ENCODE measurements at regions not wholly inside any gene's neighbourhood (a gene's known extent, or its start where the extent isn't known, plus 50 kb on each side); places are given as distances from the start of the nearest gene placed in this dataset.

DNA sequence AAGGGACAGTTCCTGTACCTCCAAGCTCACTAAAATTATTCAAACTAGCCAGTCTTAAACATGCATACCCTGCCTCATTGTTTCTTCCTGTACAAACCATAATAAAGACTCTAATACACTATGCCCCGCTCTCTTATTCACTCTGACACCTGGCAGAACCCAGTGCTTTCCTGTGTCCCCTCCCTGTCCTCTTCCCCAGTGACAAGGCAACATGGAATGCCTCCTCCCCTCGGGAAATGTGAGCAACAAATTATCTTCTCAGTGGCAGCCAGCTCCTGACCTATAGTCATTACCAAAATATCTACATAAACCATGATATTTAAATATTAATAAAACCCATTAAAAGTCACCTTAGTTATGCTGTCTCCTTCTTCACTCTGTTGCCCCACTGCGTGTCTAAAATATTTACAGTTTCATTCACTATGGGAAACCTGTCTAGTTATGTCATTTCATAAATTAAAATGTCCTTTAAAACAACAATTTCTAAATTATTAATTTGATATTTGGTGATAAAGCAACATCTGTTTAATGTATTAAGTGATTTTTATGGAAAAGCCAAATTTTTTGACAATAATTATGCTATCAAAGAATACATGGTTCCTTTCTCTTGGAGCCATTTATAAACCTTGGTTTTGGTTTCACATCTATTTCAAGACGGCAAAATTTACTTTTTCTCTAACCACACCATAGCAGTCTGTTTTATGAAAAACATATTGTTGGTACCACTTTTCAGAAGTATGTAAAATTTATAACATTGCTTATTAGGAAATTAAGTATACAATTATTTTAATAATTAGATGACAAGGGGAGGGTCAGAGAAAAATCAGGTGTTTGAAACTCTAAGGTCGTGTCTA lies 1355.2 kb downstream of the XPNPEP1 start:
- WGBS, 4 donors = 56 to 61% (median 61%) methylated on average over 5 of the region's 5 CpGs
- Histone ChIP-seq H3K4me1 (no peaks in the 10 kb centered on the region), H3K36me3 (no peaks in the 10 kb centered on the region), H3K27me3 (no peaks in the 10 kb centered on the region), H3K27ac (no peak overlapping the region), H3K4me3 (no peak overlapping the region), H3K9me3 (no peaks in the 10 kb centered on the region)
- no peak for DNase-seq
- TF ChIP-seq, protein P1, sequence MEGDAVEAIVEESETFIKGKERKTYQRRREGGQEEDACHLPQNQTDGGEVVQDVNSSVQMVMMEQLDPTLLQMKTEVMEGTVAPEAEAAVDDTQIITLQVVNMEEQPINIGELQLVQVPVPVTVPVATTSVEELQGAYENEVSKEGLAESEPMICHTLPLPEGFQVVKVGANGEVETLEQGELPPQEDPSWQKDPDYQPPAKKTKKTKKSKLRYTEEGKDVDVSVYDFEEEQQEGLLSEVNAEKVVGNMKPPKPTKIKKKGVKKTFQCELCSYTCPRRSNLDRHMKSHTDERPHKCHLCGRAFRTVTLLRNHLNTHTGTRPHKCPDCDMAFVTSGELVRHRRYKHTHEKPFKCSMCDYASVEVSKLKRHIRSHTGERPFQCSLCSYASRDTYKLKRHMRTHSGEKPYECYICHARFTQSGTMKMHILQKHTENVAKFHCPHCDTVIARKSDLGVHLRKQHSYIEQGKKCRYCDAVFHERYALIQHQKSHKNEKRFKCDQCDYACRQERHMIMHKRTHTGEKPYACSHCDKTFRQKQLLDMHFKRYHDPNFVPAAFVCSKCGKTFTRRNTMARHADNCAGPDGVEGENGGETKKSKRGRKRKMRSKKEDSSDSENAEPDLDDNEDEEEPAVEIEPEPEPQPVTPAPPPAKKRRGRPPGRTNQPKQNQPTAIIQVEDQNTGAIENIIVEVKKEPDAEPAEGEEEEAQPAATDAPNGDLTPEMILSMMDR (IDR thresholded peaks at IDR 0.05) = no peak
- TF ChIP-seq POLR2A (IDR thresholded peaks at IDR 0.05) = no peak
- ATAC-seq = no peak
- intact Hi-C loops (cut with DNase I) = no loop called here

DNA sequence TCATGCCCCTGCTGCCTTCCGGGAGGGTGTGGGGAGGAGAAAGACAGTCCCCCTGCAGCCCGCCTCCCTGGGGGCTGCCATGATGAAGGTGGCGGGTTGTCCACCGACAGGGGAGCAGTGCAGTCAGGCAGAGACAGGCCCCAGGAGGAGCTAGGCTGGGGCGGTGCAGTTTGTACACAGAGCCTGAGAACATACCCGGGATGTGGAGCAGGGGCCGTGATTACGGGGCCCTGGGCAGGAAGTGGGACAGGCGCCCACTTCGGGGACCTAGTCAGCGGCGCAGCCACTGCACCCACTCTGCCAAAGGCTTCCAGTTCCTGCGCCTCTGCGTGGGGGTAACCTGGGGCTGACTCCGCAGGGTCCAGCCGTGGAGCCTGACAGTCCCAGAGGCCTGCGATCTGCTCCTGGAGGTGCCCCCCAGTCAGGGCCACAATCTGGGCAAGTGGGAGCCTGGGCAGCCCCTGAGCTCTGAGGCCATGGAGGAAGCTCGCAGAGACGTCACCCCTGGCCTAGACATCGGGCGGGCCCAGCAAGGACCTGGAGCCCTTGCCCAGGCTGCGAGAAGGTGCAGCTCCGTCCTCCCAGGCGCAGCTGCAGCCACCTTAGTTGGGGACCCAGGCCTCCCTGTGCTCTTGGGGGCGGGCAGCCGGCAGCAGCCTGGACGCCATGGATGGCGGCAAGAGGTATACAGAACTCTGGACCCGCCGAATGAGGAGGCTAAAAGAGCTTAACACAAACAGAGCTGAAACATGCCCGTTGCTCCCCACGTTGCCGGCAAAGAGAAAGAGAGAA lies 1356.8 kb downstream of the XPNPEP1 start:
- Histone ChIP-seq H3K27ac (no peak overlapping the region), H3K27me3 (no peaks in the 10 kb centered on the region), H3K36me3 (no peaks in the 10 kb centered on the region), H3K9me3 (no peaks in the 10 kb centered on the region), H3K4me3 (no peak overlapping the region), H3K4me1 (no peaks in the 10 kb centered on the region)
- TF ChIP-seq POLR2A (IDR thresholded peaks at IDR 0.05) = no peak
- TF ChIP-seq, protein P1 (IDR thresholded peaks at IDR 0.05) = no peak
- intact Hi-C loops (cut with DNase I) = no loop called here
- ATAC-seq = peak in 1 of 4 donors; percentile 31
- no peak for DNase-seq
- 86 to 95% (median 91%) methylated on average over 20 to 33 of the region's 33 CpGs for WGBS, 4 donors

DNA sequence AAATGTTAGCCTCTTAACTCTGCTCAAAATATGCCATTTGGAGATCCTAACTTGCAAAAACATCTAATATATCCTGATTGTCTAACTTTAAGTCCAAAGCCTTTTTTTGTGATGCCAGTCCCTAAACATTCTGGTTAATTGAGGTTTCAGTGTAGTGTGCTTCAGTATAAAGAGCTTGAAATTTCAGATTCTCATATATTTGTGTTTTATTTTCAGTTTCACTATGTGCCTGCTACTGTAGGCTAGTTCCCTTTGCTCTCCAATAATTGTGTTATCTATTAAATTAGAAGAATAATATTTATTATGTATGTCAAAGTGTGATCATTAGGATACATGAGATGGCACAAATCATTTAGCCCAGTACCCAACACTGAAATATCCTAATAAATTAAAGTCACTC lies 1361.2 kb downstream of the XPNPEP1 start:
- no peak overlapping the region for H3K27ac ChIP-seq
- ATAC-seq = no peak
- no peaks in the 10 kb centered on the region for H3K27me3 ChIP-seq
- no peaks in the 10 kb centered on the region for H3K36me3 ChIP-seq
- intact Hi-C loops (cut with DNase I) = no loop called here
- no peak for TF ChIP-seq POLR2A (IDR thresholded peaks at IDR 0.05)
- TF ChIP-seq, protein P1 (IDR thresholded peaks at IDR 0.05) = no peak
- no peak overlapping the region for H3K4me3 ChIP-seq
- DNase-seq = no peak
- peaks cover 0 to 6% (median 0%) of the 10 kb centered on the region in 12 donors for H3K9me3 ChIP-seq
- H3K4me1 ChIP-seq = no peaks in the 10 kb centered on the region

DNA sequence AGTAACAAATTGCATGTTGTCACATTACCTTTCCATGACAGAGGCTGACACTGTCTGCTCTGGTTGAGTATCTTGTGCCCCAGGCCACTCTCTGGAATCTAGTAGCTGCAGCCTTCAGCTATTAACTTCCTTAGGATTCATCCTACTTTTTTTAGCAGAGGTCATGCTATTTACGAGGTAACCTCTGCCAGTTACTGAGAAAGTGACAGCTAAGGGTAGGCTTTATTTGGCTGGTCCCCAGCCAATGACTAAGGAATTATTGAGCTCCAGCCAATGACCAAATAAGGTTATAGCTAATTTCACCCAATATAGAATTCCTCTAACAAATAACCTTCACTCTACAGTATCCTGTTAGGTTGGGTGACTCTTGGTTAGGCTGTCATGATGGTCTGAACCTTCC lies 1361.7 kb downstream of the XPNPEP1 start:
- Histone ChIP-seq H3K9me3 (peaks cover 0 to 6% (median 0%) of the 10 kb centered on the region in 12 donors), H3K27me3 (no peaks in the 10 kb centered on the region), H3K27ac (no peak overlapping the region), H3K4me3 (no peak overlapping the region), H3K36me3 (no peaks in the 10 kb centered on the region), H3K4me1 (no peaks in the 10 kb centered on the region)
- 14 to 24% (median 18%) methylated on average over 1 of the region's 1 CpG for WGBS, 4 donors
- intact Hi-C loops (cut with DNase I) = no loop called here
- ATAC-seq = no peak
- no peak for DNase-seq
- TF ChIP-seq POLR2A (IDR thresholded peaks at IDR 0.05) = no peak
- TF ChIP-seq, protein P1 (IDR thresholded peaks at IDR 0.05) = no peak

Data from heart left ventricle (tissue), 16 donors.